ENCODE measurements at regions not wholly inside any gene's neighbourhood (a gene's known extent, or its start where the extent isn't known, plus 50 kb on each side); places are given as distances from the start of the nearest gene placed in this dataset.

DNA sequence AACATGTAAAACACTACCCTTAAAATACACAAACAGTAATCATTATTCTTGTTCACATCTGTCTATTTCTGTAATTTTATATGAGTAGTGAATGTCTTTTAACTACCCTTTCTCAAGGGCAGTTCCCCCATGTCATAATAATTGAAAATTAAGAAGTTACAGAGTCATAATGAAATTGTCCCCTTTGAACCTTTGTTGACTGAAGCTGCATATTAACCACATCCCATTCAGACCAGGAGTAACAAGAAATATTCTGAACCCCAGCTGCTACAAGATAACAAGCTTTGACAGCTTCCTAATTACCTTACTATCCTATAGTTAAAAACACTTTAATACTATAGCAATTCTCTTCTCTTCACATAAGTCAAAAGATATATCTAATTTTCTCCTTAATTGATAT, 635.9 kb upstream of the SUCLG2 start:
- intact Hi-C loops (cut with DNase I), result no loop called here
- Histone ChIP-seq H3K4me3 (no peak overlapping the region), H3K9me3 (replicated peaks in 1 of 3) (no peaks in the 10 kb centered on the region), H3K27me3 (no peaks in the 10 kb centered on the region), H3K36me3 (replicated peaks in 1 of 2) (no peaks in the 10 kb centered on the region), H3K4me1 (replicated peaks in 1 of 2) (no peaks in the 10 kb centered on the region), H3K27ac (no peak overlapping the region)
- no peak for TF ChIP-seq POLR2A (IDR thresholded peaks at IDR 0.05)
- DNase-seq, result no peak

DNA sequence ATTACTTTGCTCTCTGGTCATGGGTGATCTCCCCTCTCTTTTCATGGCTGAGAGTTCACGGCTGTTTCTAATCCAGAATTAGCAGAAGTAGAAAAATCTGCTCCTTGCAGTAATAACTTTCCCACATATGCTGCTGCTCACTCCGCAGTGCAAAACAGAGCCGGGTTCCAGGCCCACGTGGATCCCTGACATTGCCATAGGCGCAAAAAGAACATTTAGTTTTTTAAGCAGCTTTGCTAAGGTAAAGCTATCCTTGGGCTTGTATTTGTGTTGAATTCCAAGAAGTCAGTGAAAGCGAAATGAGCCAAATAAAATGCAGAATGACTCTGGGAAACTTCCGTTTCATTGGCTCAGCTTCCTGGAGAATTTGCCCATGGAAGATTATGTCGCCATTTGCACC, 633.7 kb upstream of the SUCLG2 start:
- TF ChIP-seq POLR2A (IDR thresholded peaks at IDR 0.05), result no peak
- TF ChIP-seq, protein P1, sequence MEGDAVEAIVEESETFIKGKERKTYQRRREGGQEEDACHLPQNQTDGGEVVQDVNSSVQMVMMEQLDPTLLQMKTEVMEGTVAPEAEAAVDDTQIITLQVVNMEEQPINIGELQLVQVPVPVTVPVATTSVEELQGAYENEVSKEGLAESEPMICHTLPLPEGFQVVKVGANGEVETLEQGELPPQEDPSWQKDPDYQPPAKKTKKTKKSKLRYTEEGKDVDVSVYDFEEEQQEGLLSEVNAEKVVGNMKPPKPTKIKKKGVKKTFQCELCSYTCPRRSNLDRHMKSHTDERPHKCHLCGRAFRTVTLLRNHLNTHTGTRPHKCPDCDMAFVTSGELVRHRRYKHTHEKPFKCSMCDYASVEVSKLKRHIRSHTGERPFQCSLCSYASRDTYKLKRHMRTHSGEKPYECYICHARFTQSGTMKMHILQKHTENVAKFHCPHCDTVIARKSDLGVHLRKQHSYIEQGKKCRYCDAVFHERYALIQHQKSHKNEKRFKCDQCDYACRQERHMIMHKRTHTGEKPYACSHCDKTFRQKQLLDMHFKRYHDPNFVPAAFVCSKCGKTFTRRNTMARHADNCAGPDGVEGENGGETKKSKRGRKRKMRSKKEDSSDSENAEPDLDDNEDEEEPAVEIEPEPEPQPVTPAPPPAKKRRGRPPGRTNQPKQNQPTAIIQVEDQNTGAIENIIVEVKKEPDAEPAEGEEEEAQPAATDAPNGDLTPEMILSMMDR (IDR thresholded peaks at IDR 0.05), result no peak
- Histone ChIP-seq H3K27ac (no peak overlapping the region), H3K9me3 (replicated peaks in 1 of 3) (no peaks in the 10 kb centered on the region), H3K27me3 (no peaks in the 10 kb centered on the region), H3K4me1 (replicated peaks in 1 of 2) (no peaks in the 10 kb centered on the region), H3K4me3 (no peak overlapping the region), H3K36me3 (replicated peaks in 1 of 2) (no peaks in the 10 kb centered on the region)
- intact Hi-C loops (cut with DNase I), result no loop called here
- no peak for DNase-seq
- WGBS, 4 donors, result 79 to 83% (median 81%) methylated on average over 8 of the region's 8 CpGs

GRCh38 chr3:68287101-68287500, 632.7 kb upstream of the SUCLG2 start:
- H3K27me3 ChIP-seq, result no peaks in the 10 kb centered on the region
- H3K4me3 ChIP-seq, result no peak overlapping the region
- H3K4me1 ChIP-seq (replicated peaks in 1 of 2), result no peaks in the 10 kb centered on the region
- no peak for TF ChIP-seq POLR2A (IDR thresholded peaks at IDR 0.05)
- TF ChIP-seq, protein P1 (IDR thresholded peaks at IDR 0.05), result no peak
- intact Hi-C loops (cut with DNase I), result no loop called here
- no peaks in the 10 kb centered on the region for H3K9me3 ChIP-seq (replicated peaks in 1 of 3)
- no peaks in the 10 kb centered on the region for H3K36me3 ChIP-seq (replicated peaks in 1 of 2)
- no peak for DNase-seq
- no peak overlapping the region for H3K27ac ChIP-seq
- 64 to 73% (median 68%) methylated on average over 8 of the region's 8 CpGs for WGBS, 4 donors

- no peaks in the 10 kb centered on the region for H3K4me1 ChIP-seq (replicated peaks in 1 of 2)
- 5 to 29% (median 18%) methylated on average over 1 of the region's 1 CpG for WGBS, 4 donors
Measured at GRCh38 chr3:68274286-68274685, 619.9 kb upstream of the SUCLG2 start.

DNA sequence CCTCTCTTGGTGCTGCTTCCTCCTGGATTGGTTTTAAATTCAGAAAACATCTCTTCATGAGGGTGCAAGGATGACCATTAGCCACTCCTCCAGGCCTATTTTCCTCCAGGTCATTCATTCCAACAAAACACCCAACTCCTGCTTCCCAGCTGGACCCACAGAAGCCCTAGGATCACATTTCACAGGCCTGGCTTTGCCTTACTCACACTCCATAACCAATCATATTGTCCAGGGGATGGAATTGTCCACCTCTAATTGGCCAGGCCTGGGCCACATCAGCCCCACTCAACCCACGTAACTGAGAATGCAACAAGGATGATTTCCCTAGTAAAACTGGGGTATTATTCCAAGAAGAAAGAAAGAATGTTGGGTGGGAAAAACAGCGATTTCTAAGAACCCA, 616.7 kb upstream of the SUCLG2 start:
- no peak for DNase-seq
- no peaks in the 10 kb centered on the region for H3K36me3 ChIP-seq (replicated peaks in 1 of 2)
- H3K4me3 ChIP-seq, result no peak overlapping the region
- 79 to 89% (median 83%) methylated on average over 2 of the region's 2 CpGs for WGBS, 4 donors
- no peaks in the 10 kb centered on the region for H3K4me1 ChIP-seq (replicated peaks in 1 of 2)
- H3K27me3 ChIP-seq, result no peaks in the 10 kb centered on the region
- intact Hi-C loops (cut with DNase I), result no loop called here
- no peak overlapping the region for H3K27ac ChIP-seq
- H3K9me3 ChIP-seq (replicated peaks in 1 of 3), result no peaks in the 10 kb centered on the region
- no peak for TF ChIP-seq POLR2A (IDR thresholded peaks at IDR 0.05)
- TF ChIP-seq, protein P1 (IDR thresholded peaks at IDR 0.05), result no peak

More at GRCh38 chr3:68274286-68274685, 619.9 kb upstream of the SUCLG2 start:
- Histone ChIP-seq H3K36me3 (replicated peaks in 1 of 2) (no peaks in the 10 kb centered on the region), H3K9me3 (replicated peaks in 1 of 3) (no peaks in the 10 kb centered on the region), H3K27ac (no peak overlapping the region), H3K27me3 (no peaks in the 10 kb centered on the region), H3K4me3 (no peak overlapping the region)
- intact Hi-C loops (cut with DNase I), result no loop called here
- no peak for TF ChIP-seq POLR2A (IDR thresholded peaks at IDR 0.05)
- TF ChIP-seq, protein P1 (IDR thresholded peaks at IDR 0.05), result no peak
- no peak for DNase-seq
